H1 (cell line): ENCODE measurements at regions not wholly inside any gene's neighbourhood (a gene's known extent, or its start where the extent isn't known, plus 50 kb on each side); places are given as distances from the start of the nearest gene placed in this dataset.

Experiments
- HDAC6 ChIP-seq: IDR thresholded peaks from one replicate; pipeline ENCODE4 v1.7.1; 2012; ENCODE audit warnings: low read depth, mild to moderate bottlenecking, inconsistent platforms, low read length, moderate library complexity
- JUND ChIP-seq: IDR thresholded peaks from 2 replicates; pipeline ENCODE4 v1.6.1; 2011; ENCODE audit warnings: mild to moderate bottlenecking, improper control_type of control experiment, low read length
- KDM5A ChIP-seq: fragments of 200-600 bp; IDR thresholded peaks from 2 replicates; pipeline ENCODE4 v1.7.1; 2012; ENCODE audit warnings: mild to moderate bottlenecking, low read length, inconsistent platforms, mixed read lengths
- RXRA ChIP-seq: IDR thresholded peaks from 2 replicates; pipeline ENCODE4 v1.6.1; 2011; ENCODE audit warnings: low read depth, mild to moderate bottlenecking, low read length, moderate library complexity; ENCODE audit not compliant: insufficient read depth
- SP1 ChIP-seq: IDR thresholded peaks from 2 replicates; pipeline ENCODE4 v1.6.1; 2011; ENCODE audit warnings: low read depth, low read length
- SUZ12 ChIP-seq: fragments of 200-600 bp; sonication (generic); IDR thresholded peaks from 2 replicates; pipeline ENCODE4 v1.6.1; 2012; ENCODE audit warnings: mild to moderate bottlenecking, inconsistent platforms, low read length, moderate library complexity, mixed read lengths
- TAF1 ChIP-seq: IDR thresholded peaks from 2 replicates; pipeline ENCODE4 v1.6.1; 2011; ENCODE audit warnings: mild to moderate bottlenecking, low read depth, low read length
- TBP ChIP-seq: IDR thresholded peaks from 2 replicates; pipeline ENCODE4 v1.6.1; 2011; ENCODE audit warnings: low read depth, low read length, improper control_type of control experiment
- USF2 ChIP-seq: IDR thresholded peaks from 2 replicates; pipeline ENCODE4 v1.6.1; 2011; ENCODE audit warnings: low read length, improper control_type of control experiment
- TF ChIP-seq, protein P1 (sequence below): fragments of 300-600 bp; sonication (generic); IDR thresholded peaks from 2 replicates; pipeline ENCODE4 v1.7.1; 2012; ENCODE audit warnings: low read length, moderate library complexity, mild to moderate bottlenecking, inconsistent platforms; ENCODE audit not compliant: insufficient replicate concordance

DNA sequence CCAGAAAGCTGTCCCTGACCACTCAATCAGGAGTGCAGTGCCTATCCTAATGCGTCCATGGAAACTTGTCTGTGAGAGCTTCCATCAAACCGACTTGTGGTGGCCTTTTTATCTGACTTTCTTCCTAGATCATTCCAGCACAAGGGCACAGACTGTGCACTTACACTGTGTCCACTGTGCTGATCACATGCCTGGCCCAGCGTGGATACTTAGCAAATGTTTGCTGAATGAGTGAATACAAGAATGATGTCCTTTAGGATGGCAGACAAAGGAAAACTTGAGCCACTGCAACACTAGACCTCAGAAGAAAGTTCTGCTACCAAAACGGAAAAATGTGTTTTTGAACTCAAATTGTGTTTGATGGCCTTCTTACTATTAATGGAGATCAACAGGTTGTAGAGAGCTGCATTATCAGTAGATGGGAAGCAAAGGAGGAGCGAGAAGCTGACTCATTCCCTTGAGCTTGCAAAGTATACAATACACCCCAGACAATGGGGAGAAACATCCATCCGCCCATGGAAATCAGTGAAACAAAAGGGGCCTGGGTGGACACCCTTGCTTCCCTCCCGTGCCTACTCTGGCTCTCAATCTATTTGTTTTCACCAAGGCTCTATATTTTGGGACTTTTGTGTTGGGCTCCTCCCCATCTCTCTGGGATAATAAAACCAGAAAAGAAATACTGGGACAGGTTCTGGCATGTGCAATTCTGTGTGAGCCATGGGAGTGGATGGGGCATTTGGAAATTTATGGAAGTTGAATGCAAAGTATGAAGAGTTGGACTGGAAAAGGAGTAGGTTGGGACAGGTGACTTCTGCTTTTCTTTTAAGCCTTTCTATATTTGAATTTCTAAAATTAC lies 76.2 kb upstream of the ZFAND5 start (continued):
- TF ChIP-seq, protein P1, sequence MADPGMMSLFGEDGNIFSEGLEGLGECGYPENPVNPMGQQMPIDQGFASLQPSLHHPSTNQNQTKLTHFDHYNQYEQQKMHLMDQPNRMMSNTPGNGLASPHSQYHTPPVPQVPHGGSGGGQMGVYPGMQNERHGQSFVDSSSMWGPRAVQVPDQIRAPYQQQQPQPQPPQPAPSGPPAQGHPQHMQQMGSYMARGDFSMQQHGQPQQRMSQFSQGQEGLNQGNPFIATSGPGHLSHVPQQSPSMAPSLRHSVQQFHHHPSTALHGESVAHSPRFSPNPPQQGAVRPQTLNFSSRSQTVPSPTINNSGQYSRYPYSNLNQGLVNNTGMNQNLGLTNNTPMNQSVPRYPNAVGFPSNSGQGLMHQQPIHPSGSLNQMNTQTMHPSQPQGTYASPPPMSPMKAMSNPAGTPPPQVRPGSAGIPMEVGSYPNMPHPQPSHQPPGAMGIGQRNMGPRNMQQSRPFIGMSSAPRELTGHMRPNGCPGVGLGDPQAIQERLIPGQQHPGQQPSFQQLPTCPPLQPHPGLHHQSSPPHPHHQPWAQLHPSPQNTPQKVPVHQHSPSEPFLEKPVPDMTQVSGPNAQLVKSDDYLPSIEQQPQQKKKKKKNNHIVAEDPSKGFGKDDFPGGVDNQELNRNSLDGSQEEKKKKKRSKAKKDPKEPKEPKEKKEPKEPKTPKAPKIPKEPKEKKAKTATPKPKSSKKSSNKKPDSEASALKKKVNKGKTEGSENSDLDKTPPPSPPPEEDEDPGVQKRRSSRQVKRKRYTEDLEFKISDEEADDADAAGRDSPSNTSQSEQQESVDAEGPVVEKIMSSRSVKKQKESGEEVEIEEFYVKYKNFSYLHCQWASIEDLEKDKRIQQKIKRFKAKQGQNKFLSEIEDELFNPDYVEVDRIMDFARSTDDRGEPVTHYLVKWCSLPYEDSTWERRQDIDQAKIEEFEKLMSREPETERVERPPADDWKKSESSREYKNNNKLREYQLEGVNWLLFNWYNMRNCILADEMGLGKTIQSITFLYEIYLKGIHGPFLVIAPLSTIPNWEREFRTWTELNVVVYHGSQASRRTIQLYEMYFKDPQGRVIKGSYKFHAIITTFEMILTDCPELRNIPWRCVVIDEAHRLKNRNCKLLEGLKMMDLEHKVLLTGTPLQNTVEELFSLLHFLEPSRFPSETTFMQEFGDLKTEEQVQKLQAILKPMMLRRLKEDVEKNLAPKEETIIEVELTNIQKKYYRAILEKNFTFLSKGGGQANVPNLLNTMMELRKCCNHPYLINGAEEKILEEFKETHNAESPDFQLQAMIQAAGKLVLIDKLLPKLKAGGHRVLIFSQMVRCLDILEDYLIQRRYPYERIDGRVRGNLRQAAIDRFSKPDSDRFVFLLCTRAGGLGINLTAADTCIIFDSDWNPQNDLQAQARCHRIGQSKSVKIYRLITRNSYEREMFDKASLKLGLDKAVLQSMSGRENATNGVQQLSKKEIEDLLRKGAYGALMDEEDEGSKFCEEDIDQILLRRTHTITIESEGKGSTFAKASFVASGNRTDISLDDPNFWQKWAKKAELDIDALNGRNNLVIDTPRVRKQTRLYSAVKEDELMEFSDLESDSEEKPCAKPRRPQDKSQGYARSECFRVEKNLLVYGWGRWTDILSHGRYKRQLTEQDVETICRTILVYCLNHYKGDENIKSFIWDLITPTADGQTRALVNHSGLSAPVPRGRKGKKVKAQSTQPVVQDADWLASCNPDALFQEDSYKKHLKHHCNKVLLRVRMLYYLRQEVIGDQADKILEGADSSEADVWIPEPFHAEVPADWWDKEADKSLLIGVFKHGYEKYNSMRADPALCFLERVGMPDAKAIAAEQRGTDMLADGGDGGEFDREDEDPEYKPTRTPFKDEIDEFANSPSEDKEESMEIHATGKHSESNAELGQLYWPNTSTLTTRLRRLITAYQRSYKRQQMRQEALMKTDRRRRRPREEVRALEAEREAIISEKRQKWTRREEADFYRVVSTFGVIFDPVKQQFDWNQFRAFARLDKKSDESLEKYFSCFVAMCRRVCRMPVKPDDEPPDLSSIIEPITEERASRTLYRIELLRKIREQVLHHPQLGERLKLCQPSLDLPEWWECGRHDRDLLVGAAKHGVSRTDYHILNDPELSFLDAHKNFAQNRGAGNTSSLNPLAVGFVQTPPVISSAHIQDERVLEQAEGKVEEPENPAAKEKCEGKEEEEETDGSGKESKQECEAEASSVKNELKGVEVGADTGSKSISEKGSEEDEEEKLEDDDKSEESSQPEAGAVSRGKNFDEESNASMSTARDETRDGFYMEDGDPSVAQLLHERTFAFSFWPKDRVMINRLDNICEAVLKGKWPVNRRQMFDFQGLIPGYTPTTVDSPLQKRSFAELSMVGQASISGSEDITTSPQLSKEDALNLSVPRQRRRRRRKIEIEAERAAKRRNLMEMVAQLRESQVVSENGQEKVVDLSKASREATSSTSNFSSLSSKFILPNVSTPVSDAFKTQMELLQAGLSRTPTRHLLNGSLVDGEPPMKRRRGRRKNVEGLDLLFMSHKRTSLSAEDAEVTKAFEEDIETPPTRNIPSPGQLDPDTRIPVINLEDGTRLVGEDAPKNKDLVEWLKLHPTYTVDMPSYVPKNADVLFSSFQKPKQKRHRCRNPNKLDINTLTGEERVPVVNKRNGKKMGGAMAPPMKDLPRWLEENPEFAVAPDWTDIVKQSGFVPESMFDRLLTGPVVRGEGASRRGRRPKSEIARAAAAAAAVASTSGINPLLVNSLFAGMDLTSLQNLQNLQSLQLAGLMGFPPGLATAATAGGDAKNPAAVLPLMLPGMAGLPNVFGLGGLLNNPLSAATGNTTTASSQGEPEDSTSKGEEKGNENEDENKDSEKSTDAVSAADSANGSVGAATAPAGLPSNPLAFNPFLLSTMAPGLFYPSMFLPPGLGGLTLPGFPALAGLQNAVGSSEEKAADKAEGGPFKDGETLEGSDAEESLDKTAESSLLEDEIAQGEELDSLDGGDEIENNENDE = no peak
- no peak for TF ChIP-seq RXRA
- no peak for TF ChIP-seq SUZ12
- TF ChIP-seq HDAC6 = no peak
- no peak for TF ChIP-seq KDM5A
- no peak for TF ChIP-seq TBP
- no peak for TF ChIP-seq TAF1
- no peak for TF ChIP-seq JUND
- no peak for TF ChIP-seq USF2
- no peak for TF ChIP-seq SP1
